AG08396 (cell line): ENCODE measurements at regions not wholly inside any gene's neighbourhood (a gene's known extent, or its start where the extent isn't known, plus 50 kb on each side); places are given as distances from the start of the nearest gene placed in this dataset.
A peak's percentile ranks its signal among the peaks of the same experiment; 100 is the strongest.
"Not testable (repeated sequence)": the region's sequence is repeated elsewhere in the genome, so short reads cannot be mapped to it uniquely, and the experiment has no call there.

Experiments used
- DNase-seq: peaks from one replicate; pipeline ENCODE4 v3.0.0; 2012; ENCODE audit warnings: low spot score, mixed read lengths

- not testable (repeated sequence) for DNase-seq
These were observed 76.2 kb upstream of the RFLNA start for GRCh38 chr12:124218650-124219049.

GRCh38 chr12:124222368-124223245 is 72.3 kb upstream of the RFLNA start:
- no peak for DNase-seq

GRCh38 chr12:124223733-124224138 is 71.2 kb upstream of the RFLNA start:
- DNase-seq, result not testable (repeated sequence)

DNA sequence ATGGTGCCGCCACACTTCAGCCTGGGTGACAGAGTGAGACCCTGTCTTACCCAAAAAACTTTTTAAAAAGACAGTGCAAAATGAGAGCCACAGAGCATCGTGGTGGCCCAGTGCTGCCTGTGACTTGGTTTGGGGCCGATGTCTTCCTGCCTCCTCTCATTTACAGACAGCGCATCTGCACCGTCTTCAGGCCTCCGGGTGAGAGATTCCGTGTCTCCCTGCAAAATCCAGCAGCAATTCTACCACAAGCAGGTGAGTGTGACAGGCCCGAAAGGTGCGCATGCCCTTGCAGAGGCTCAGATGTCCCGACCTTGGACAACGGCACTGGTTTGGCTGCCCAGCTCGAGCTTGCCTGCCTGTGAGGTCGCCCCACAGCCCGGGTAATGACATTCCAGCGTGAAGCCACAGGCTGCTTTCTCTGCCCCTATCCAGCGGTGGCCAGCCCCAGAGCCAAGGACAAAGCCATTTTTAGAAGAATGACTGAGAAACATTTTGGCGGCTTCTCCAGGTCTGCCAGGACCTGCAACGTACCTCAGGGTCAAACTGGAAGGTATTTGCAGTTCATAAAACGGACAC is 70.3 kb upstream of the RFLNA start:
- no peak for DNase-seq

- DNase-seq, result no peak
These were observed 69.2 kb upstream of the RFLNA start for GRCh38 chr12:124225730-124226129.

GRCh38 chr12:124227951-124228711 is 66.8 kb upstream of the RFLNA start:
- DNase-seq, result no peak

DNA sequence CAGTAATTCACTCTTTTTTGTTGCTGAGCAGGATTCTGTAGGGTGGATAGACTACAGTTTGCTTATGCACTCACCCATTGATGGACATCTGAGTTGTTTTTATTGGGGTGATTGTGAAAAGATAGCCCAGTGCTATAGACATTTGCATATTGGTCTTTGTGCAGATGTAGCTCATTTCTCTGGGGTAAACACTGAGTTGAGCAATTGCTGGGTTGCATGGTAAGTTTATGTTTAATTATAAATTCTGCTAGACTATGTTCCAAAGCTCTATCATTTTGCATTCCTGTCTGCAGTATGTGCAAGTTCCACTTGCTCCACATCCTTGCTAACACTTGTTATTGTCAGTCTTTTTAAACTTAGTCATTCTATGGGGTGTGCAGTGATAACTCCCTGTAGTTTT is 65.4 kb upstream of the RFLNA start:
- DNase-seq, result no peak

DNA sequence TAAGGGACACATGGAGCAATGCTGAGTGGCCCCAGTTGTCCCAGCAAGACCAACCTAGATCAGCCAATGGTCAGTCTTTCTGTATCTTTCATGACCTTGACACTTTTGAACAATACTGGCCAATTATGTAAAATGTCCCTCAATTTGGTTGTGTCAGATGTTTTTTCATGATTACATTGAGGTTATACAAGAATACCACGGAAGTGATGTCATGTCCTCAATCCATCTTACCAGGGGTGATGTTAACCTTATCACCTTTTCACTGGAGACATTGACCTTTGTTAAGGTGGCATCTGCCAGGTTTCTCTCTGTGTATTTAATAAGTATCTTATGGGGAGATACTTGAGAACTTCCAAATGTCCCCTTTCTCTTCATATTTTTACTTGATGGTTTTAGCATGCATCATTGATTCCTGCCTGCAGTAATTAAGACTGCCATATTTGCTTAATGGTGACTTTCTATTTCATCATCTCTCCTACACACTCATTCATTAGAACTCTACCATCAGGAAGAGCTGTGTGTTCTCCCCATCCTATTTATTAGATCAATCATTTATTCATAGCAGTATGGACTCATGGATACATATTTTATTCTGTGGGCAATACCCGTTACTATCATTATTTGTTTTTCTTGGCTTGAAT is 64.7 kb upstream of the RFLNA start:
- no peak for DNase-seq

DNA sequence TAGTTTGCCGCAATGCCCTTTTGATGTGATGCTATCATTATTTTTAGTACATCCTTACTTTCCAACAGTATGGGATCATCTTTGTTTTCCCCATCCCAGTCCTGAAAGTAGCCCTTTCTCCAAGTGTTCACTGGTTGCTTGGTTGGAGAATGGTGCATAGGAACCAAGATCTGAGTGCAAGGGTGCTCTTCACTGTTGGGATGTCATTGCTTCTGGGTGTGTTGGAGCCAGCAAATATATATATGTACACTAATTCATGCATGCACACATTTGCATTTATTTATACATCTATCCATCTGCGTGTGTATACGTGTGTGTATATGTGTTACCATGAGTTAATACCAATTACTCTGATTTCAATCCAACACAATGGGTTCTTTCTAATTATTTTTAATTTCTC is 64.1 kb upstream of the RFLNA start:
- DNase-seq, result no peak

- no peak for DNase-seq
These were observed 62.8 kb upstream of the RFLNA start for GRCh38 chr12:124231980-124232653.

- no peak for DNase-seq
These were observed 62.3 kb upstream of the RFLNA start for GRCh38 chr12:124232654-124232987.

- peak; percentile 69 for DNase-seq
These were observed 61.7 kb upstream of the RFLNA start for GRCh38 chr12:124233041-124233796.

GRCh38 chr12:124233846-124234640 is 60.9 kb upstream of the RFLNA start:
- DNase-seq, result no peak

DNA sequence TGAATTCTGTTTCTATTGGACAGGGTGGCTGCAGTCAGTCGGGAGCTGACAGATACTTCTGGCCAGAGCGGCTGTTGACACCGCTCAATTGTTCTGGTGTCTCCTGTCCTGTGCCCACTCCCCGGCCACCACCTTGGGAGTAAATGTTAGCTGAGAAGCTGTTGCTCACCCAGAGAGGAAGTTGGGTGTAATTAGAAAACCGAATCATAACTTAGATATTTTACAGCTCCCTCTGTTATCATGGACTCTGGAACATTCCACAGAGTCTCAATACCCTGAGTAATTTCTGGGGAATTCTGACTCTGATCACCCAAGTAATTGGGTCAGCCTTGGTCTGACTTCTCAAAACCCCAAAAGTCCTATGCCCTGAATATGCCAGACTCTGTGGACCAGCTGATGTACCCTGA is 58.3 kb upstream of the RFLNA start:
- peak; percentile 50 for DNase-seq

GRCh38 chr12:124238886-124239285 is 56.0 kb upstream of the RFLNA start:
- DNase-seq, result no peak

GRCh38 chr12:124240493-124240892 is 54.4 kb upstream of the RFLNA start:
- DNase-seq, result no peak

DNA sequence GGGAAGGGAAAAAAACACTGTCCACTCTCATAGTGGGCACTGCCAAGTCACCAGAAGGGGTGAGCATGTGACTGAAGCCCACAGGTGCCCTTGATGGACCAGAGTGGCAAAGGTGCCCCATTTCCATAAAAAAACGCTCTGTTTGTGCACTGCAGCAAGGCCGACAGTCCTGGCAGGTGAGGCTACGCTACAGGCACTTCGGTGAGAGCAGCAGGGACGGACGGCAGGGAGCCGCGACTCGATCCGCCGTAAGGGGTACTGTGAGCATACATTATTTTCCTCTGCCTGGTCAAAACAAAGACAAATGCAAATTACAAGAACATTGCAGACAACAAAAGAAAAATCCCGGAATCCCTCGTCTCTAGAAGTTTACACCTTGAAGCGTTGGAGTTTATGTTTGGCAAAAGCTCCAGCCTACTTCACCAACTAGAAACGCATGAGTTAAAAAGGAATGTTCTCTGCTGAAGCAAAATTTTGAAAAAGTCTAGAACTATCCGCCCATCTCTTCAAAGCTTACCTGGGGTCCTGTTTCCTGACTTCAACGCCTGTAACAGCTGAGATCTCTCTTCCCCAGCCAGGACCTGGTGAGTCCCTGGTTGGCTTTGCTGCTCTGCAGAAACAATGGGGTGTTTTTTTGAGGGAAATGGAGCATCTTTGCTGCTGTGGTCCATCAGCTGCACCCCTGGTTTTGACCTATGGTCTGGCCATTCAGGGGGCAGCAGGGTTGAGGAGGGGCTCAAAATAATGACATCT is 52.9 kb upstream of the RFLNA start:
- no peak for DNase-seq

DNA sequence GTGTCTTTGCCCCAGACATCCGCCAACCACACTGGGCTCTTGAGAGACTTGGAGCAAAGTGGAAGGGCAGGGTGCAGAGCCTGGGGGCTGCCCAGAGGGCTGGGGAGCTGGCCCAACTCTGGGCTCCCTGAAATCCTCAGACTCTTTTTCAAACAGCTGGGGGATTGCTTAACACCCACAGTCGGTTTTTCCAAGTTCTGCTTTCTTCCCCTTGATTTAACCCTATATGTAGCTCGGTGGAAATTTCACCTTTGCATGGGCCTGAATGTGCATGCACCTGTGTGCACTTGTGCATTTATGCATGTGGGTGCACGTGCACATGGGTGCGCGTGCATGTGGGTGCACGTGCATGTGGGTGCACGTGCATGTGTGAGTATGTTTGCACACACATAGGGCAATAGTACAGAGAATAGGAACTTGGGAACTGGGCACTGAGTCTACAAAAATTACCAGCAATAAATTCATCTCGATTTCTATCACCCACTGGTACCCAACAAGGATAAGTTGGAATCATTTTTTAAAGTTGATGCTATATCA is 52.3 kb upstream of the RFLNA start:
- no peak for DNase-seq

DNA sequence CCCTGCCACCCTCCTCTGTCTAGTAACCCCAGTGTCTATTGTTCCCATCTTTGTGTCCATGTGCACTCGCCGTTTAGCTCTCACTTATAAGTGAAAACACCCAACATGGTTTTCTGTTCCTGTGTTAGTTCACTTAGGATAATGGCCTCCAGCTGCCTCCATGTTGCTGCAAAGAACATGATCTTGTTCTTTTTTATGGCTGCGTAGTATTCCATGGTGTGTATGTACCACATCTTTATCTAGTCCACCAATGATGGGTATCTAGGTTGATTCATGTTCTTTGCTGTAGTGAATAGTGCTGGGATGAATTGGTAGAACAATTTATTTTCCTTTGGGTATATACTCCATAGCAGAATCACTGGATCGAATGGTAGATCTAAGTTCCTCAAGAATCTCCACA is 51.0 kb upstream of the RFLNA start:
- no peak for DNase-seq
